ENCODE measurements at regions not wholly inside any gene's neighbourhood (a gene's known extent, or its start where the extent isn't known, plus 50 kb on each side); places are given as distances from the start of the nearest gene placed in this dataset.

- TF ChIP-seq CTCF (IDR thresholded peaks at IDR 0.05; ENCODE audit: extremely low read depth in 1 of 2, insufficient read depth in 1 of 2, low read depth in 1 of 2, low read length in 2 of 2) (no peak), POLR2AphosphoS5 (IDR thresholded peaks at IDR 0.05; ENCODE audit: insufficient read depth, low read depth, low read length) (no peak), MYC (IDR thresholded peaks at IDR 0.05; ENCODE audit: low read depth, low read length) (no peak), FOS (IDR thresholded peaks at IDR 0.05; ENCODE audit: borderline replicate concordance, insufficient read depth, low read length) (no peak), JUN (IDR thresholded peaks at IDR 0.05; ENCODE audit: borderline replicate concordance, insufficient read depth, insufficient read length, low read depth) (no peak), POLR2A (IDR thresholded peaks at IDR 0.05; ENCODE audit: low read depth, low read length) (no peak), EZH2 (IDR thresholded peaks at IDR 0.05; ENCODE audit: borderline replicate concordance, low read depth, low read length, severe bottlenecking) (no peak), GATA2 (IDR thresholded peaks at IDR 0.05; ENCODE audit: insufficient read depth, insufficient read length, low read depth, low read length) (no peak)
- TF ChIP-seq, protein P1, sequence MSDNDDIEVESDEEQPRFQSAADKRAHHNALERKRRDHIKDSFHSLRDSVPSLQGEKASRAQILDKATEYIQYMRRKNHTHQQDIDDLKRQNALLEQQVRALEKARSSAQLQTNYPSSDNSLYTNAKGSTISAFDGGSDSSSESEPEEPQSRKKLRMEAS (IDR thresholded peaks at IDR 0.05; ENCODE audit: insufficient read depth, insufficient read length): no peak
These were observed 89.2 kb upstream of the POMGNT2 start for GRCh38 chr3:43195115-43195498.
